Muscle of back (tissue), 3 donors: ENCODE measurements at regions not wholly inside any gene's neighbourhood (a gene's known extent, or its start where the extent isn't known, plus 50 kb on each side); places are given as distances from the start of the nearest gene placed in this dataset.
A peak's percentile ranks its signal among the peaks of the same experiment; 100 is the strongest.
"Not testable (repeated sequence)": the region's sequence is repeated elsewhere in the genome, so short reads cannot be mapped to it uniquely, and the experiment has no call there.

Experiments used
- DNase-seq, 3 donors: peaks; one replicate each; pipeline versions ENCODE4 v3.0.0 to v3.0.0-alpha.2; 2013

GRCh38 chr14:45619831-45620230 is 366.8 kb upstream of the MIS18BP1 start:
- no peak for DNase-seq

- peak in 1 of 3 donors; percentile 11 for DNase-seq
Observed at GRCh38 chr14:45610318-45610717, 357.3 kb upstream of the MIS18BP1 start.

- peak in 2 of 3 donors; percentile 8 to 10 for DNase-seq
Observed at GRCh38 chr14:45587142-45587541, 334.1 kb upstream of the MIS18BP1 start.

GRCh38 chr14:45559626-45560025 is 306.6 kb upstream of the MIS18BP1 start:
- no peak for DNase-seq

GRCh38 chr14:45558183-45558582 is 305.2 kb upstream of the MIS18BP1 start:
- DNase-seq: no peak

GRCh38 chr14:45553981-45554380 is 301.0 kb upstream of the MIS18BP1 start:
- DNase-seq: no peak

GRCh38 chr14:45551240-45551820 is 298.3 kb upstream of the MIS18BP1 start:
- not testable (repeated sequence) for DNase-seq

- no peak for DNase-seq
Observed at GRCh38 chr14:45531022-45531421, 278.0 kb upstream of the MIS18BP1 start.

- peak in 1 of 3 donors; percentile 7 for DNase-seq
Observed at GRCh38 chr14:45526715-45527549, 273.9 kb upstream of the MIS18BP1 start.

- DNase-seq: no peak
Observed at GRCh38 chr14:45519766-45520165, 266.8 kb upstream of the MIS18BP1 start.

- DNase-seq: no peak
Observed at GRCh38 chr14:45492876-45493275, 239.9 kb upstream of the MIS18BP1 start.

GRCh38 chr14:45491914-45492313 is 238.9 kb upstream of the MIS18BP1 start:
- DNase-seq: no peak

- DNase-seq: no peak
Observed at GRCh38 chr14:45486599-45486998, 233.6 kb upstream of the MIS18BP1 start.

GRCh38 chr14:45467023-45467422 is 214.0 kb upstream of the MIS18BP1 start:
- no peak for DNase-seq

- no peak for DNase-seq
Observed at GRCh38 chr14:45434221-45434620, 181.2 kb upstream of the MIS18BP1 start.

- peak; percentile 7 to 35 (median 8) for DNase-seq
Observed at GRCh38 chr14:45426685-45427282, 173.8 kb upstream of the MIS18BP1 start.

GRCh38 chr14:45406942-45407341 is 153.9 kb upstream of the MIS18BP1 start:
- no peak for DNase-seq

GRCh38 chr14:45400950-45401640 is 148.1 kb upstream of the MIS18BP1 start:
- DNase-seq: no peak

GRCh38 chr14:45400509-45400908 is 147.5 kb upstream of the MIS18BP1 start:
- DNase-seq: no peak

GRCh38 chr14:45381091-45381490 is 128.1 kb upstream of the MIS18BP1 start:
- no peak for DNase-seq

GRCh38 chr14:45377166-45377565 is 124.2 kb upstream of the MIS18BP1 start:
- DNase-seq: no peak

GRCh38 chr14:45373877-45374276 is 120.9 kb upstream of the MIS18BP1 start:
- no peak for DNase-seq
